C4-2B (cell line): ENCODE measurements at regions not wholly inside any gene's neighbourhood (a gene's known extent, or its start where the extent isn't known, plus 50 kb on each side); places are given as distances from the start of the nearest gene placed in this dataset.

Experiments used
- H3K27ac ChIP-seq: fragments of 450-650 bp; 2 replicates; pipeline ENCODE4 v1.5.1; 2017
- ZFX ChIP-seq: fragments of 450-650 bp; IDR thresholded peaks from 2 replicates; pipeline ENCODE4 v1.6.1; 2017
- TF ChIP-seq, protein P1 (sequence below): fragments of 450-650 bp; conservative IDR thresholded peaks from 2 replicates; pipeline ENCODE4 v1.5.1; 2017; ENCODE audit warnings: mild to moderate bottlenecking

DNA sequence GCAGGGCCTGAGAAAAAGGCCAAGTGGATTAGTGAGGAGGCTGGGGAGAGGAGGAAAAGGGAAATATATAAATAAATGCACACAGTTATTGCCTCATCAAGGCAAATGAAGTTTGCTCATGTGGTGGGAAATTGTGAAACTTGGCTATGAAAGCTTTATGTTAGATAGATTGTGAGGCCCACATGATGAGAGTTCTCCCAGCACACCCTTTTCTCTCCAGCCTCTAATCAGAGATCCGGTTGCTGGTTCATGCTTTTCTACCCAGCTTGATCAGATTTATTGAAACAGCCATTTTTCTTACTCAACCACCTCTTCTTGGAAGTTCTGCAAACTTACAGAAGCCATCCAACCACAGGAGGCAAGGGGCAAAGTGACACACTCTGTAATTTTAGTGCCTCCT is 125.8 kb upstream of the KLF4 start:
- peak overlapping the region; percentile 74 for H3K27ac ChIP-seq
- no peak for TF ChIP-seq ZFX
- TF ChIP-seq, protein P1, sequence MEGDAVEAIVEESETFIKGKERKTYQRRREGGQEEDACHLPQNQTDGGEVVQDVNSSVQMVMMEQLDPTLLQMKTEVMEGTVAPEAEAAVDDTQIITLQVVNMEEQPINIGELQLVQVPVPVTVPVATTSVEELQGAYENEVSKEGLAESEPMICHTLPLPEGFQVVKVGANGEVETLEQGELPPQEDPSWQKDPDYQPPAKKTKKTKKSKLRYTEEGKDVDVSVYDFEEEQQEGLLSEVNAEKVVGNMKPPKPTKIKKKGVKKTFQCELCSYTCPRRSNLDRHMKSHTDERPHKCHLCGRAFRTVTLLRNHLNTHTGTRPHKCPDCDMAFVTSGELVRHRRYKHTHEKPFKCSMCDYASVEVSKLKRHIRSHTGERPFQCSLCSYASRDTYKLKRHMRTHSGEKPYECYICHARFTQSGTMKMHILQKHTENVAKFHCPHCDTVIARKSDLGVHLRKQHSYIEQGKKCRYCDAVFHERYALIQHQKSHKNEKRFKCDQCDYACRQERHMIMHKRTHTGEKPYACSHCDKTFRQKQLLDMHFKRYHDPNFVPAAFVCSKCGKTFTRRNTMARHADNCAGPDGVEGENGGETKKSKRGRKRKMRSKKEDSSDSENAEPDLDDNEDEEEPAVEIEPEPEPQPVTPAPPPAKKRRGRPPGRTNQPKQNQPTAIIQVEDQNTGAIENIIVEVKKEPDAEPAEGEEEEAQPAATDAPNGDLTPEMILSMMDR: no peak

DNA sequence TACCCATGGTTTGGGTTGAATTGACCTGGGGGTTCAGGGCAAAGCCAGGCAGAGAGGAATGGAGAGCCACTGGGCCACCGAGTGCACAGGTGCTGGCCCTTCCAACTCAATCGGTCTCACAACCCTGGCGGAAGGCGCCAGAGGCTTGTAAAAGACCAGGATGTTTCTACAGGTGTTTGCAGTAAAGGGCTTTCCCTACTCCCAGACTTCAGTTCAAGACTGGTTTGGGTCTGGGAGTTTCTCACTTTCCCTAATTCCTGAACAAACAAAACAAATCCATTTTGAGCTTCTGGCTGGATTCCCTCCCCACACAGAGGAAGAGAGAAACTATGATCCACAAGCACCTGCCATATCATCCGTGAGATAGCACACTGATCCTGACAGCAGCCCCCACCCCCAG is 125.2 kb upstream of the KLF4 start:
- no peak for TF ChIP-seq ZFX
- TF ChIP-seq, protein P1: no peak
- peak overlapping the region; percentile 74 for H3K27ac ChIP-seq

GRCh38 chr9:107613321-107613720 is 123.8 kb upstream of the KLF4 start:
- no peak for TF ChIP-seq ZFX
- TF ChIP-seq, protein P1: no peak
- no peak overlapping the region for H3K27ac ChIP-seq

DNA sequence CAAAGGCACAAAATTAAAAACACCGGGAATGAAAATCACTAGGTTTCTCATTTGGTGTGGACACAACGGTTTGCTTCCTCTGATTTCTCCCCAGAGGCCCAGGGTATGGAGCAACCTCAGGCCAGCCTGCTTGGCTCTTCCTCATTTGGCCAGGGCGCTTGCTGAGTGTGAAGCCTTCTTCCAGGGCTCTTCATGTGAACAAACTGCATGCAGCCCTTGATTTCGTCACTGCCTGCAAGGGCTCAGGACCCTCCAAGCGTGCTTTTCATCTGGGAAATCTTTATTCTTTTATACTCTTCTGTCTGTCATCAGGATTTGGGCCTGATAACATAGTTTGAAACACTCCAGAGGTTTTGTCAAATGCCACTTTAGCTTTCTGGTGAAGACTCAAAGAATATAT is 122.6 kb upstream of the KLF4 start:
- TF ChIP-seq ZFX: no peak
- TF ChIP-seq, protein P1: no peak
- no peak overlapping the region for H3K27ac ChIP-seq

DNA sequence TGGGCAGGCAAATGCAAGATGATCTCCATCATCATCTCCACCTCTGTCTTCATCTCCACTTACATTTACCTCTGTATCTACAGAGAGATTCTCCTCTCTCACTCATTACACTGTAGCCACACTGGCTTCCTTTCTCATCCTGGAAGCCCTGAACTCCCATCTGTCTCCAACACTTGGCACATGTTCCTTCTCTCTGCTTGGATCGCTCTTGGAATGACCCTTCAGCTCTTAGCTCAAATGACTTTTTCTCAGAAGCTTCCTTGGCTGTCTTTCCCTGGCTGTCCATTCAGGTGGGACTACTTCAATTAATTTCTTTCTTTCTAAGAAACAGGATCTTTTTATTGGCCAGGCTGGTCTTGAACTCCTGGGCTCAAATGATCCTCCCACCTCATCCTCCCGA is 120.0 kb upstream of the KLF4 start:
- H3K27ac ChIP-seq: no peak overlapping the region
- TF ChIP-seq, protein P1: no peak
- no peak for TF ChIP-seq ZFX

DNA sequence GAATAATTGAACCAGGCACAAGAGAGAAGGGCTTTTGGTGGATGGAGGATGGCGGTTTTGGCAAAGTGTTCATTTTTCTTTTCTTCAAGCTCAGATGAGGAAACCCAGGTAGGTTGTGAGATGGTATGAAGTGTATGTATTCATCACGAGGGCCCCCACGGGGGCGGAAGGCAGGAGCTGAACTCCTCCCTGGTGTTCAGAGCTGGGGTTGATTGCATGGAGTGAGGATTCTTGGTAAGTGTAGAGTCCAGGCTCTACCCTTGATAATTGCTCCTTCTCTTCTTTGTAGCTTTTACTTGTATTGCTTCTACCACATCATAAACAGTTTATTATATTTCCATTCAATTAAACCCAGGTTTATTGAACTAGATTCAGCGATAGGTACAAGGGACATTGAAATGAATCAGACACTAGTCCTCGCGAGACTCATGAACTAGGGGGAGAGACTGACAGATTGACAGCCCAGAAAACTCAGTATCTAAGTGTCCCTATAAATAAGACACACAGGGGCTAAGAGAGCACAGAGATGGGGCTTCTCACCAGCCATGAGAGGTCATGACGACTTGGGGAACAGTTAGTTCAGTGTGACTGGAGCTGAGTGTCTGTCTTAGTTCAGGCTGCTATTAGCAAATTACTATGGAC is 116.7 kb upstream of the KLF4 start:
- TF ChIP-seq ZFX: no peak
- TF ChIP-seq, protein P1: no peak
- no peak overlapping the region for H3K27ac ChIP-seq

DNA sequence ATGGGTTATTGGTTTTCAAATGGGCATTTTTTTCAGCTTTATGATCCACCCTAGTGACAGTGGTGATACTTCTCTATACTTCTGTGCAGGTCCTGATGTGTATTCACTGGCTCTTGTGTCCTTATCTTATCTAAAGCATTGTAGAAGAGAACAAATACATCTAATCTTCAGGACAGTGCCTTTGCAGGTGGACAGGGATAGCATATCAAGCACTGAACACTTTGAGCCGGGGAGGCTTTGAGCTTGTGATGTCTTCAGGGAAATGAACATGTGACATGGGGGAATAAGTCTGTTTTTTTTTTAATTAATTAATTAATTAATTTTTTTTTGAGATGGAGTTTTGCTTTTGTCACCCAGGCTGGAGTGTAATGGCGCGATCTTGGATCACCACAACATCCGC is 115.5 kb upstream of the KLF4 start:
- TF ChIP-seq, protein P1: no peak
- TF ChIP-seq ZFX: no peak
- H3K27ac ChIP-seq: no peak overlapping the region
